Trophoblast cell (in vitro differentiated cells and primary cell): ENCODE measurements at regions not wholly inside any gene's neighbourhood (a gene's known extent, or its start where the extent isn't known, plus 50 kb on each side); places are given as distances from the start of the nearest gene placed in this dataset.
"Not testable (repeated sequence)": the region's sequence is repeated elsewhere in the genome, so short reads cannot be mapped to it uniquely, and the experiment has no call there.

ENCODE experiments used
- DNase-seq, 2 donors: peaks; one replicate each; pipeline ENCODE4 v3.0.0-alpha.2; 2016
- H2AFZ ChIP-seq: 2 replicates; pipeline ENCODE4 v1.6.1; 2013; ENCODE audit warnings: low read length, moderate library complexity, mild to moderate bottlenecking; ENCODE audit not compliant: insufficient read depth, poor library complexity
- H2AK5ac ChIP-seq: 2 replicates; pipeline ENCODE4 v1.6.1; 2013; ENCODE audit warnings: mild to moderate bottlenecking, low read length
- H2BK120ac ChIP-seq: 2 replicates; pipeline ENCODE4 v1.6.1; 2013; ENCODE audit warnings: low read length, mild to moderate bottlenecking, moderate library complexity; ENCODE audit not compliant: insufficient read depth, poor library complexity
- H2BK12ac ChIP-seq: 2 replicates; pipeline ENCODE4 v1.6.1; 2013; ENCODE audit warnings: mild to moderate bottlenecking, low read length, moderate library complexity
- H2BK5ac ChIP-seq: 2 replicates; pipeline ENCODE4 v1.6.1; 2013; ENCODE audit warnings: low read length, low read depth, moderate library complexity, mild to moderate bottlenecking; ENCODE audit not compliant: poor library complexity
- H3K14ac ChIP-seq: 2 replicates; pipeline ENCODE4 v1.6.1; 2013; ENCODE audit warnings: mild to moderate bottlenecking, low read length
- H3K18ac ChIP-seq: 2 replicates; pipeline ENCODE4 v1.6.1; 2013; ENCODE audit warnings: mild to moderate bottlenecking, low read length
- H3K23ac ChIP-seq: 2 replicates; pipeline ENCODE4 v1.6.1; 2013; ENCODE audit warnings: low read length
- H3K27ac ChIP-seq: 2 replicates; pipeline ENCODE4 v1.5.1; 2013; ENCODE audit warnings: low read depth, mild to moderate bottlenecking, inconsistent platforms, low read length, moderate library complexity
- H3K27me3 ChIP-seq: 2 replicates; pipeline ENCODE4 v1.6.1; 2013; ENCODE audit warnings: inconsistent platforms, mild to moderate bottlenecking, low read length, moderate library complexity; ENCODE audit not compliant: insufficient read depth
- H3K36me3 ChIP-seq, 2 experiments: 1 replicate in 1 of 2; 2 replicates in 1 of 2; pipeline ENCODE4 v1.6.1; 2013; ENCODE audit warnings: low read length in 2 of 2, mild to moderate bottlenecking in 2 of 2, moderate library complexity in 1 of 2; ENCODE audit not compliant: insufficient read depth in 2 of 2, control insufficient read depth in 1 of 2
- H3K4ac ChIP-seq: 2 replicates; pipeline ENCODE4 v1.6.1; 2013; ENCODE audit warnings: low read depth, mild to moderate bottlenecking, low read length, moderate library complexity
- H3K4me1 ChIP-seq, 2 experiments: 1 replicate in 1 of 2; 2 replicates in 1 of 2; pipeline ENCODE4 v1.6.1; 2013; ENCODE audit warnings: low read length in 2 of 2, mild to moderate bottlenecking in 2 of 2, moderate library complexity in 1 of 2; ENCODE audit not compliant: insufficient read depth in 2 of 2, control insufficient read depth in 1 of 2
- H3K4me2 ChIP-seq: 2 replicates; pipeline ENCODE4 v1.6.1; 2013; ENCODE audit warnings: inconsistent platforms, mild to moderate bottlenecking, low read length, moderate library complexity
- H3K4me3 ChIP-seq: 2 replicates; pipeline ENCODE4 v1.5.1; 2013; ENCODE audit warnings: mild to moderate bottlenecking, low read depth, low read length, inconsistent platforms
- H3K79me1 ChIP-seq: one replicate; pipeline ENCODE4 v1.6.1; 2013; ENCODE audit warnings: low read length
- H3K79me2 ChIP-seq: 2 replicates; pipeline ENCODE4 v1.6.1; 2013; ENCODE audit warnings: low read length, mild to moderate bottlenecking; ENCODE audit not compliant: control insufficient read depth, insufficient read depth, poor library complexity
- H3K9ac ChIP-seq: 2 replicates; pipeline ENCODE4 v1.6.1; 2013; ENCODE audit warnings: mild to moderate bottlenecking, low read length
- H3K9me3 ChIP-seq: 2 replicates; pipeline ENCODE4 v1.6.1; 2013; ENCODE audit warnings: low read depth, mild to moderate bottlenecking, control low read depth, inconsistent platforms, low read length; ENCODE audit not compliant: insufficient read depth
- H4K12ac ChIP-seq: 2 replicates; pipeline ENCODE4 v1.6.1; 2013; ENCODE audit warnings: low read depth, mild to moderate bottlenecking, low read length, moderate library complexity
- H4K8ac ChIP-seq: 2 replicates; pipeline ENCODE4 v1.6.1; 2013; ENCODE audit warnings: low read depth, mild to moderate bottlenecking, low read length, moderate library complexity
- H4K91ac ChIP-seq: one replicate; pipeline ENCODE4 v1.6.1; 2013; ENCODE audit warnings: low read depth, mild to moderate bottlenecking, low read length, moderate library complexity
- WGBS: extraction: QIAGEN DNeasy Blood & Tissue Kit; methylation state at CpG from one replicate; pipeline ENCODE4 v1.1.7; 2013; ENCODE audit warnings: missing lambda C conversion rate; ENCODE audit not compliant: insufficient read length, insufficient coverage; ENCODE audit errors: extremely low coverage; 5-methylcytosine and 5-hydroxymethylcytosine counted together

DNA sequence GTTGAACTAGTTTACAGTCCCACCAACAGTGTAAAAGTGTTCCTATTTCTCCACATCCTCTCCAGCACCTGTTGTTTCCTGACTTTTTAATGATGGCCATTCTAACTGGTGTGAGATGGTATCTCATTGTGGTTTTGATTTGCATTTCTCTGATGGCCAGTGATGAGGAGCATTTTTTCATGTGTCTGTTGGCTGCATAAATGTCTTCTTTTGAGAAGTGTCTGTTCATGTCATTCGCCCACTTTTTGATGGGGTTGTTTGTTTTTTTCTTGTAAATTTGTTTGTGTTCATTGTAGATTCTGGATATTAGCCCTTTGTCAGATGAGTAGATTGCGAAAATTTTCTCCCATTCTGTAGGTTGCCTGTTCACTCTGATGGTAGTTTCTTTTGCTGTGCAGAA is 421.7 kb downstream of the XYLT1 start:
- H2AFZ ChIP-seq, DNase-seq, H3K9me3 ChIP-seq, H2BK5ac ChIP-seq, H3K23ac ChIP-seq, H2BK12ac ChIP-seq, H4K12ac ChIP-seq, H3K79me2 ChIP-seq, H3K4me1 ChIP-seq, H3K4ac ChIP-seq, H3K4me2 ChIP-seq, H3K27ac ChIP-seq, H3K4me3 ChIP-seq, H4K8ac ChIP-seq, H3K79me1 ChIP-seq, H3K36me3 ChIP-seq, H3K27me3 ChIP-seq, H3K14ac ChIP-seq, H3K9ac ChIP-seq, H2BK120ac ChIP-seq, H2AK5ac ChIP-seq, H3K18ac ChIP-seq, H4K91ac ChIP-seq: not testable (repeated sequence)
- no CpG with 5 or more reads among the region's 2 CpGs for WGBS

DNA sequence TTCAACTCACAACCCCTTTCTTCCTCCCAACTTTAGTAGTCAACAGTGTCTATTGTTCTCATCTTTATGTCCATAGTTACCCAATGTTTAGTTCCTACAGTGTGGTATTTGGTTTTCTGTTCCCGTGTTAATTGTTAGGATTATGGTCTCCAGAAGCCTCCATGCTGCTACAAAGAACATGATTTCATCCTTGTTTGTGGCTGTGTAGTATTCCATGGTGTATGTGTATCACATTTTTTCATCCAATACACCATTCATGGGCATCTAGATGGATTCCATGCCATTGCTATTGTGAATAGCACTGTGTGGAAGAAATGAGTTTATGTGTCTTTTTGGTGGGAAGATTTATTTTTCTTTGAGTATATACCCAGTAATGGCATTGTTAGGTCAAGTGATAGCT is 420.3 kb downstream of the XYLT1 start:
- H4K91ac ChIP-seq = no peak overlapping the region
- no peak overlapping the region for H3K27ac ChIP-seq
- H3K23ac ChIP-seq = no peak overlapping the region
- no peak overlapping the region for H3K4me2 ChIP-seq
- no peak overlapping the region for H3K4ac ChIP-seq
- H3K18ac ChIP-seq = no peak overlapping the region
- DNase-seq = no peak
- no peak overlapping the region for H2AFZ ChIP-seq
- no peak overlapping the region for H2AK5ac ChIP-seq
- no peaks in the 10 kb centered on the region for H3K9me3 ChIP-seq
- H2BK120ac ChIP-seq = no peak overlapping the region
- H3K36me3 ChIP-seq = no peaks in the 10 kb centered on the region
- no peak overlapping the region for H3K4me3 ChIP-seq
- H4K8ac ChIP-seq = no peak overlapping the region
- H2BK5ac ChIP-seq = no peak overlapping the region
- no peaks in the 10 kb centered on the region for H3K4me1 ChIP-seq
- no peak overlapping the region for H2BK12ac ChIP-seq
- H3K79me2 ChIP-seq = no peaks in the 10 kb centered on the region
- no peak overlapping the region for H3K9ac ChIP-seq
- WGBS = no CpG with 5 or more reads among the region's 1 CpG
- no peak overlapping the region for H3K14ac ChIP-seq
- H4K12ac ChIP-seq = no peak overlapping the region
- H3K27me3 ChIP-seq = no peaks in the 10 kb centered on the region
- H3K79me1 ChIP-seq = no peaks in the 10 kb centered on the region
